ENCODE measurements at regions not wholly inside any gene's neighbourhood (a gene's known extent, or its start where the extent isn't known, plus 50 kb on each side); places are given as distances from the start of the nearest gene placed in this dataset.

- H3K27me3 ChIP-seq: no peaks in the 10 kb centered on the region
- ATAC-seq (ENCODE audit: low FRiP score in 2 of 2): no peak
- WGBS, 2 donors: 70 to 75% methylated on average over 3 of the region's 3 CpGs
- H3K4me1 ChIP-seq: no peaks in the 10 kb centered on the region
- H3K36me3 ChIP-seq: no peaks in the 10 kb centered on the region
- H3K9me3 ChIP-seq: no peaks in the 10 kb centered on the region
- TF ChIP-seq POLR2A (IDR thresholded peaks at IDR 0.05): no peak
- TF ChIP-seq CTCF (IDR thresholded peaks at IDR 0.05): no peak
- TF ChIP-seq POLR2AphosphoS5 (IDR thresholded peaks at IDR 0.05): no peak
- no peak for TF ChIP-seq EP300 (IDR thresholded peaks at IDR 0.05)
- no peak overlapping the region for H3K4me3 ChIP-seq
- no peak for DNase-seq
- H3K27ac ChIP-seq: no peak overlapping the region
These were observed 138.2 kb downstream of the NUAK1 start for GRCh38 chr12:106000382-106001104.

- H3K4me1 ChIP-seq: no peaks in the 10 kb centered on the region
- H3K27ac ChIP-seq: no peak overlapping the region
- DNase-seq (no peak), ATAC-seq (ENCODE audit: low FRiP score in 2 of 2) (no peak)
- no peak overlapping the region for H3K4me3 ChIP-seq
- TF ChIP-seq POLR2AphosphoS5 (IDR thresholded peaks at IDR 0.05) (no peak), CTCF (IDR thresholded peaks at IDR 0.05) (no peak)
- 71 to 78% methylated on average over 2 of the region's 2 CpGs for WGBS, 2 donors
- no peaks in the 10 kb centered on the region for H3K9me3 ChIP-seq
- no peaks in the 10 kb centered on the region for H3K36me3 ChIP-seq
- no peaks in the 10 kb centered on the region for H3K27me3 ChIP-seq
These were observed 137.5 kb downstream of the NUAK1 start for GRCh38 chr12:106001105-106001836.

GRCh38 chr12:106001837-106002218 lies 136.9 kb downstream of the NUAK1 start:
- ATAC-seq (ENCODE audit: low FRiP score in 2 of 2) (no peak), DNase-seq (no peak)
- no peak overlapping the region for H3K4me3 ChIP-seq
- no peaks in the 10 kb centered on the region for H3K27me3 ChIP-seq
- TF ChIP-seq CTCF (IDR thresholded peaks at IDR 0.05): no peak
- TF ChIP-seq POLR2A (IDR thresholded peaks at IDR 0.05): no peak
- TF ChIP-seq EP300 (IDR thresholded peaks at IDR 0.05): no peak
- no peak for TF ChIP-seq POLR2AphosphoS5 (IDR thresholded peaks at IDR 0.05)
- H3K9me3 ChIP-seq: no peaks in the 10 kb centered on the region
- no peaks in the 10 kb centered on the region for H3K4me1 ChIP-seq
- WGBS, 2 donors: 79 to 80% methylated on average over 3 of the region's 3 CpGs
- no peaks in the 10 kb centered on the region for H3K36me3 ChIP-seq
- no peak overlapping the region for H3K27ac ChIP-seq

GRCh38 chr12:106003297-106003696 lies 135.5 kb downstream of the NUAK1 start:
- Histone ChIP-seq H3K9me3 (no peaks in the 10 kb centered on the region), H3K4me1 (no peaks in the 10 kb centered on the region), H3K27me3 (no peaks in the 10 kb centered on the region), H3K4me3 (no peak overlapping the region), H3K36me3 (no peaks in the 10 kb centered on the region), H3K27ac (no peak overlapping the region)
- ATAC-seq (ENCODE audit: low FRiP score in 2 of 2) (no peak), DNase-seq (no peak)
- TF ChIP-seq POLR2AphosphoS5 (IDR thresholded peaks at IDR 0.05) (no peak), CTCF (IDR thresholded peaks at IDR 0.05) (no peak), EP300 (IDR thresholded peaks at IDR 0.05) (no peak), POLR2A (IDR thresholded peaks at IDR 0.05) (no peak)
- 84 to 94% methylated on average over 3 of the region's 3 CpGs for WGBS, 2 donors

- no peak for DNase-seq
- Histone ChIP-seq H3K27ac (no peak overlapping the region), H3K9me3 (no peaks in the 10 kb centered on the region), H3K27me3 (no peaks in the 10 kb centered on the region), H3K4me3 (no peak overlapping the region), H3K4me1 (no peaks in the 10 kb centered on the region), H3K36me3 (no peaks in the 10 kb centered on the region)
- no peak for ATAC-seq (ENCODE audit: low FRiP score in 2 of 2)
- TF ChIP-seq POLR2A (IDR thresholded peaks at IDR 0.05): no peak
- TF ChIP-seq CTCF (IDR thresholded peaks at IDR 0.05): no peak
- TF ChIP-seq EP300 (IDR thresholded peaks at IDR 0.05): no peak
- TF ChIP-seq POLR2AphosphoS5 (IDR thresholded peaks at IDR 0.05): no peak
These were observed 134.5 kb downstream of the NUAK1 start for GRCh38 chr12:106004289-106004688.

Data from upper lobe of left lung (tissue), 6 donors.